ENCODE measurements at regions not wholly inside any gene's neighbourhood (a gene's known extent, or its start where the extent isn't known, plus 50 kb on each side); places are given as distances from the start of the nearest gene placed in this dataset.

GRCh38 chr3:20543535-20544226 is 357.7 kb upstream of the SGO1 start:
- no peak for TF ChIP-seq CTCF (IDR thresholded peaks at IDR 0.05; ENCODE audit: borderline replicate concordance, insufficient read depth, low read depth, low read length)
- no peak overlapping the region for H3K4me3 ChIP-seq (ENCODE audit: low read depth, low read length)

DNA sequence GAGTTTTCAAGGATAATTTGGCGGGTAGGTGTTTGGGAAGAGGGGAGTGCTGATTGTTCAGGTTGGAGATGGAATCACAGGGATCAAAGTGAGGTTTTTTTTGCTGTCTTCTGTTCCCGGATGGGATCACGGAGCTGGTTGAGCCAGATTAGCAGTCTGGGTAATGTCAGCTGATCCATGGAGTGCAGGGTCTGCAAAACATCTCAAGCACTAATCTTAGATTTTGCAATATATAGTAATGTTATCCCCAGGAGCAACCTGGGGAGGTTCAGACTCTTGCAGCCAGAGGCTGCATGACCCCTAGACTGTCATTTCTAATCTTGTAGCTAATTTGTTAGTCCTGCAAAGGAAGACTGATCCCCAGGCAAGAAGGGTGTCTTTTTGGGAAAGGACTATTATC is 354.1 kb upstream of the SGO1 start:
- no peak overlapping the region for H3K4me3 ChIP-seq (ENCODE audit: low read depth, low read length)
- TF ChIP-seq CTCF (IDR thresholded peaks at IDR 0.05; ENCODE audit: borderline replicate concordance, insufficient read depth, low read depth, low read length) = no peak

- TF ChIP-seq CTCF (IDR thresholded peaks at IDR 0.05; ENCODE audit: borderline replicate concordance, insufficient read depth, low read depth, low read length) = no peak
- no peak overlapping the region for H3K4me3 ChIP-seq (ENCODE audit: low read depth, low read length)
These were observed 353.7 kb upstream of the SGO1 start for GRCh38 chr3:20539666-20540065.

GRCh38 chr3:20537234-20537633 is 351.2 kb upstream of the SGO1 start:
- H3K4me3 ChIP-seq (ENCODE audit: low read depth, low read length) = no peak overlapping the region
- no peak for TF ChIP-seq CTCF (IDR thresholded peaks at IDR 0.05; ENCODE audit: borderline replicate concordance, insufficient read depth, low read depth, low read length)

DNA sequence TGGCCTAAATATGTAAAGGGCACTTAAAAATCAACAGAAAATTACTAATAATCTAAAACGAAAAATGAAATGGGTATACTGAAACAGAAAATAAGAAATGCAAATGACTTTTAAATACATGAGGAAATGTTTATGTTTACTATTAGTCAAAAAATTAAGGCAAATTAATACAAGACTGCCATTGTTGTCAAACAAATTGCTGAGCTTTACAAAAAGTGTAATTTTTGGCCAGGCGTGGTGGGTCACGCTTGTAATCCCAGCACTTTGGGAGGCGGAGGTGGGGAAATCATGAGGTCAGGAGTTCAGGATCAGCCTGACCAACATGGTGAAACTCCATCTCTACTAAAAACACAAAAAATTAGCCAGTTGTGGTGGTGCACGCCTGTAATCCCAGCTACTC is 343.9 kb upstream of the SGO1 start:
- no peak for TF ChIP-seq CTCF (IDR thresholded peaks at IDR 0.05; ENCODE audit: borderline replicate concordance, insufficient read depth, low read depth, low read length)

DNA sequence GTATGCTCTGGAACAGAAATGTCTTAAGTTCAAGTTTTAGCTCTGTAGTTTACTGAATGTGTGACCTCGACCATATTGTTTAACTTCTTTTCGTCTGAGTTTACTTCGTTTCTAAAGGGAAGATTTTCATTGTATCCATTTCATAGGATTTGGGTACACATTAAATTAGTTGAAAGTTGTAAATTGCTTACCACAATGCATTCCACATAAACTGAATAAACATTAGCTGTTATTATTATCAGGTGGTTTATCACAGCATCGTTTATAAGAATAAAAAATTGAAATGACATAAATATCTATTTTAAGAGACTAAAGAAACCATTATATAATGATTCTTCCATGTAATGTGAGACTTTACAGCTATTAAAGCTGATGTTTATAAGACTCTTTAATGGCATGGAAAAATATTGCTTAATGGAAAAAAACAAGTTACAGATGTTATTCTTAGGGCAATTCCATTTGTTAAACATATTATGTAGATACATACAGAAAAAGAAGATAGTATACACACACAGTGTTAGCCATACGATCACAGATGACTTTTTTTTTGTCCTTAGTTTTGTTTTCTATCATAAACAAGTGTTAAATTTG is 342.3 kb upstream of the SGO1 start:
- H3K4me3 ChIP-seq (ENCODE audit: low read depth, low read length) = no peak overlapping the region
- TF ChIP-seq CTCF (IDR thresholded peaks at IDR 0.05; ENCODE audit: borderline replicate concordance, insufficient read depth, low read depth, low read length) = no peak

More for the DNA sequence above, 343.9 kb upstream of the SGO1 start:
- no peak overlapping the region for H3K4me3 ChIP-seq (ENCODE audit: low read depth, low read length)

- no peak overlapping the region for H3K4me3 ChIP-seq (ENCODE audit: low read depth, low read length)
- TF ChIP-seq CTCF (IDR thresholded peaks at IDR 0.05; ENCODE audit: borderline replicate concordance, insufficient read depth, low read depth, low read length) = no peak
These were observed 341.4 kb upstream of the SGO1 start for GRCh38 chr3:20527368-20527767.

Data from GM12875 (cell line).